Ramos (cell line): ENCODE measurements at regions not wholly inside any gene's neighbourhood (a gene's known extent, or its start where the extent isn't known, plus 50 kb on each side); places are given as distances from the start of the nearest gene placed in this dataset.
"Not testable (repeated sequence)": the region's sequence is repeated elsewhere in the genome, so short reads cannot be mapped to it uniquely, and the experiment has no call there.

Source experiments
- in situ Hi-C: fragments of 300-500 bp; cut with MboI; formaldehyde crosslinking; loops from one replicate; pipeline ENCODE4 v1.14.3; 2022; ENCODE audit warnings: low sequenced_read_pairs; ENCODE audit not compliant: unreplicated experiment

- in situ Hi-C loops, result no loop called here
Observed at GRCh38 chr2:13611939-13612338, 895.2 kb downstream of the TRIB2 start.

GRCh38 chr2:13616059-13616458 lies 899.3 kb downstream of the TRIB2 start:
- in situ Hi-C loops, result no loop called here

- in situ Hi-C loops, result no loop called here
Observed at GRCh38 chr2:13616616-13617015, 899.9 kb downstream of the TRIB2 start.

GRCh38 chr2:13628122-13628521 lies 911.4 kb downstream of the TRIB2 start:
- in situ Hi-C loops, result no loop called here

- in situ Hi-C loops, result no loop called here
Observed at GRCh38 chr2:13638181-13638580, 921.4 kb downstream of the TRIB2 start.

GRCh38 chr2:13649918-13650317 lies 933.2 kb downstream of the TRIB2 start:
- in situ Hi-C loops, result no loop called here

- in situ Hi-C loops, result no loop called here
Observed at GRCh38 chr2:13650586-13651180, 933.9 kb downstream of the TRIB2 start.

GRCh38 chr2:13651684-13652131 lies 935.0 kb downstream of the TRIB2 start:
- in situ Hi-C loops, result no loop called here

GRCh38 chr2:13652531-13653313 lies 936.0 kb downstream of the TRIB2 start:
- in situ Hi-C loops, result no loop called here

GRCh38 chr2:13654416-13654815 lies 937.7 kb downstream of the TRIB2 start:
- in situ Hi-C loops, result no loop called here

- in situ Hi-C loops, result no loop called here
Observed at GRCh38 chr2:13660231-13660630, 943.5 kb downstream of the TRIB2 start.

GRCh38 chr2:13662055-13662454 lies 945.3 kb downstream of the TRIB2 start:
- in situ Hi-C loops, result no loop called here

- in situ Hi-C loops, result no loop called here
Observed at GRCh38 chr2:13666582-13667414, 950.1 kb downstream of the TRIB2 start.

- in situ Hi-C loops, result no loop called here
Observed at GRCh38 chr2:13667415-13667757, 950.6 kb downstream of the TRIB2 start.

- in situ Hi-C loops, result no loop called here
Observed at GRCh38 chr2:13669607-13670006, 952.9 kb downstream of the TRIB2 start.

GRCh38 chr2:13673821-13674220 lies 957.1 kb downstream of the TRIB2 start:
- in situ Hi-C loops, result not testable (repeated sequence)

GRCh38 chr2:13676269-13676668 lies 956.2 kb upstream of the LRATD1 start:
- in situ Hi-C loops, result no loop called here

- in situ Hi-C loops, result no loop called here
Observed at GRCh38 chr2:13681936-13682335, 950.6 kb upstream of the LRATD1 start.

- in situ Hi-C loops, result no loop called here
Observed at GRCh38 chr2:13682540-13683272, 949.8 kb upstream of the LRATD1 start.

- in situ Hi-C loops, result no loop called here
Observed at GRCh38 chr2:13686262-13686661, 946.3 kb upstream of the LRATD1 start.
